ENCODE measurements at regions not wholly inside any gene's neighbourhood (a gene's known extent, or its start where the extent isn't known, plus 50 kb on each side); places are given as distances from the start of the nearest gene placed in this dataset.

DNA sequence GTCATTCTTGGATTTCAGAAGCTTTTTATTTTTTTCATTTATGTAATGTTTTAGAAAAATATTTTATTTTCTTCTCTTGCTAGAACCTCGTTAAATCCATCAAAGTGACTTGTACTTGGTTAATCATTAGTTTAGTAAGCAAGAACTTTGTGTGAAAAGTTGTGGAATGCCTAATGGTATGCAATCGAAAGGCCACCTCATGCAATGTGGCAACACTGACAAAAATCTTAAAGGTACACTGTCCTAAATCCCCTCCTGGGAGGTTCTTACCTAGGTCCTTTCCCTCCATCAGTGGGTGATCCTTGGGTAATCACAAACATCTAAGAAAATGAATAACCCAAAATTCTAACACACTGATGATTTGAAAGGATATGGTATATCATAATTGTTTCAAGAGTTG lies 304.2 kb downstream of the DNAH5 start:
- no peak overlapping the region for H3K27ac ChIP-seq (replicated peaks)
- intact Hi-C loops (cut with micrococcal nuclease): no loop called here
- no peaks in the 10 kb centered on the region for H3K4me1 ChIP-seq
- H3K9me3 ChIP-seq (replicated peaks): peaks cover 3% of the 10 kb centered on the region
- H3K27me3 ChIP-seq (ENCODE audit: low read depth): no peaks in the 10 kb centered on the region
- TF ChIP-seq, protein P1, sequence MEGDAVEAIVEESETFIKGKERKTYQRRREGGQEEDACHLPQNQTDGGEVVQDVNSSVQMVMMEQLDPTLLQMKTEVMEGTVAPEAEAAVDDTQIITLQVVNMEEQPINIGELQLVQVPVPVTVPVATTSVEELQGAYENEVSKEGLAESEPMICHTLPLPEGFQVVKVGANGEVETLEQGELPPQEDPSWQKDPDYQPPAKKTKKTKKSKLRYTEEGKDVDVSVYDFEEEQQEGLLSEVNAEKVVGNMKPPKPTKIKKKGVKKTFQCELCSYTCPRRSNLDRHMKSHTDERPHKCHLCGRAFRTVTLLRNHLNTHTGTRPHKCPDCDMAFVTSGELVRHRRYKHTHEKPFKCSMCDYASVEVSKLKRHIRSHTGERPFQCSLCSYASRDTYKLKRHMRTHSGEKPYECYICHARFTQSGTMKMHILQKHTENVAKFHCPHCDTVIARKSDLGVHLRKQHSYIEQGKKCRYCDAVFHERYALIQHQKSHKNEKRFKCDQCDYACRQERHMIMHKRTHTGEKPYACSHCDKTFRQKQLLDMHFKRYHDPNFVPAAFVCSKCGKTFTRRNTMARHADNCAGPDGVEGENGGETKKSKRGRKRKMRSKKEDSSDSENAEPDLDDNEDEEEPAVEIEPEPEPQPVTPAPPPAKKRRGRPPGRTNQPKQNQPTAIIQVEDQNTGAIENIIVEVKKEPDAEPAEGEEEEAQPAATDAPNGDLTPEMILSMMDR (IDR thresholded peaks at IDR 0.05; ENCODE audit: borderline replicate concordance): no peak
- H3K4me3 ChIP-seq: no peak overlapping the region
- no peak for DNase-seq
- H3K36me3 ChIP-seq: no peaks in the 10 kb centered on the region

DNA sequence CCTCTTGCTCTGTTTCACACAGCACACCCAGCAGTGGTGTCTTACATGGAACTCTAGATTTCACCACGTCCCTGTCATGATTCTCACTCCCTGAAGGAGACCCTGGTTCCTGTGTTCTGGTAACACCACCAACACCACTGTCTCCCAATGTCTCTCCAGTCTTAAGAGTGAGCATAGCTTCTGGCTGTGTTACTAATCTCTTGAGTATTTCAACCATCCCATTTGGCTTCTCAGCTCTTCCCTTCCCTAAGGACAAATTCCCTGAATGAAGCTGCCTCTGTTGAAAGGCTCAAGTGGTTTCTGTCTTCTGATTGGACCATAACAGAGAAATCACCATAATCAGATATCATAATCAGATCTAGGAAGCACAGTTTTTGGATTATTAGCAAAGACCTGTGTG lies 311.8 kb downstream of the DNAH5 start:
- Histone ChIP-seq H3K27ac (replicated peaks) (no peak overlapping the region), H3K36me3 (no peaks in the 10 kb centered on the region), H3K27me3 (ENCODE audit: low read depth) (no peaks in the 10 kb centered on the region), H3K4me3 (no peak overlapping the region), H3K9me3 (replicated peaks) (peaks cover 11% of the 10 kb centered on the region), H3K4me1 (no peaks in the 10 kb centered on the region)
- no peak for DNase-seq
- intact Hi-C loops (cut with micrococcal nuclease): no loop called here
- TF ChIP-seq, protein P1 (IDR thresholded peaks at IDR 0.05; ENCODE audit: borderline replicate concordance): no peak

DNA sequence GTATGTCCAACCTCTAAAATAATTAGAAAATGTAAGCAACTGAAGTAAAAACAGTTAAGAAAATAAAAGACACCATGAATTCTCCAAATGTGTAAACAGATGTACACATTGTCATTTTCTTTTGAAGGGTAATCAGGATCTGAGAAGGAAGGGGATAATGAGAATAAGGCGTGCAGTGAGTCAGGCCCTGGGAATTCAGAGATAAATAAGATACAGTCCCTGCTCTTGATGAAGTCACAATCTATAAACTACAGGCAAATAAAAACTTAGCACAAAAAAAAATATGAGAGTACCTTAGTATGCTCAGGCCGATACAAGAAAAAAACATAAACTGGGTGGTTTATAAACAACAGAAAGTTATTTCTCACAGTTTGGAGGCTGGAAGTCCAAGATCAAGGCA lies 315.3 kb downstream of the DNAH5 start:
- Histone ChIP-seq H3K9me3 (replicated peaks) (peaks cover 11% of the 10 kb centered on the region), H3K27me3 (ENCODE audit: low read depth) (no peaks in the 10 kb centered on the region), H3K36me3 (no peaks in the 10 kb centered on the region), H3K27ac (replicated peaks) (no peak overlapping the region), H3K4me1 (no peaks in the 10 kb centered on the region), H3K4me3 (no peak overlapping the region)
- no peak for DNase-seq
- TF ChIP-seq, protein P1 (IDR thresholded peaks at IDR 0.05; ENCODE audit: borderline replicate concordance): no peak
- intact Hi-C loops (cut with micrococcal nuclease): no loop called here

DNA sequence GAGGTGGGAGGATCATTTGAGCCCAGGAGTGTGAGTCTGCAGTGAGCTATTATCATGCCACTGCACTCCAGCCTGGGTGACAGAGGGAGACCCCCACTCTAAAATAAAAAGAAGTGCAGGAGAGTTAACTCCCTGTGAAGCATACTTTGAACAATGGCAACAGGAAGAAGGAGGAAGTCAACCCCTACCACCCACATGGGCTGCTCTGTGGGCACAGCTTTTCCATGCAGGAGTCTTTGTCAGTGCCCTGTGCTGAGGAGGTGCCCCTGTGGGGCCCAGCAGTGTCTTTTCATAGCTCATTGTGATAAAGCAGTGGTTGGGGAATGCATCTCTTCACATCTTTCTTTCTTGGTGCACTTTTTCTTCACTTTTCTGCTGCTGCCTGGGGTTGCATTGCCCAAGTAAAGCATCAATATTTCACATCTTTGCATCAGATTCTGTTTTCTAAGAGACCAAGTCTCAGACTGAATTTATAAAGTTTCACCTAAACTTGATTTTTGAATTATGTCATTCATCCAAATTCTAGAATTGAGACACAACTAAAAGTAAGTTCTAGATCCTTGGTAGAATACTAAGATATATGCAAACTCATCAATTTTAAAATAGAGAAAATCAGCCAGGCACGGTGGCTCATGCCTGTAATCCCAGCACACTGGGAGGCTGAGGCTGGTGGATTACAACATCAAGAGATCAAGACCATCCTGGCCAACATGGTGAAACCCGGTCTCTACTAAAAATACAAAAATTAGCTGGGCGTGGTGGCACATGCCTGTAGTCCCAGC lies 316.6 kb downstream of the DNAH5 start:
- H3K4me3 ChIP-seq: no peak overlapping the region
- H3K4me1 ChIP-seq: no peaks in the 10 kb centered on the region
- H3K27ac ChIP-seq (replicated peaks): no peak overlapping the region
- H3K9me3 ChIP-seq (replicated peaks): peaks cover 11% of the 10 kb centered on the region
- TF ChIP-seq, protein P1 (IDR thresholded peaks at IDR 0.05; ENCODE audit: borderline replicate concordance): no peak
- H3K27me3 ChIP-seq (ENCODE audit: low read depth): no peaks in the 10 kb centered on the region
- intact Hi-C loops (cut with micrococcal nuclease): no loop called here
- H3K36me3 ChIP-seq: no peaks in the 10 kb centered on the region
- DNase-seq: no peak

DNA sequence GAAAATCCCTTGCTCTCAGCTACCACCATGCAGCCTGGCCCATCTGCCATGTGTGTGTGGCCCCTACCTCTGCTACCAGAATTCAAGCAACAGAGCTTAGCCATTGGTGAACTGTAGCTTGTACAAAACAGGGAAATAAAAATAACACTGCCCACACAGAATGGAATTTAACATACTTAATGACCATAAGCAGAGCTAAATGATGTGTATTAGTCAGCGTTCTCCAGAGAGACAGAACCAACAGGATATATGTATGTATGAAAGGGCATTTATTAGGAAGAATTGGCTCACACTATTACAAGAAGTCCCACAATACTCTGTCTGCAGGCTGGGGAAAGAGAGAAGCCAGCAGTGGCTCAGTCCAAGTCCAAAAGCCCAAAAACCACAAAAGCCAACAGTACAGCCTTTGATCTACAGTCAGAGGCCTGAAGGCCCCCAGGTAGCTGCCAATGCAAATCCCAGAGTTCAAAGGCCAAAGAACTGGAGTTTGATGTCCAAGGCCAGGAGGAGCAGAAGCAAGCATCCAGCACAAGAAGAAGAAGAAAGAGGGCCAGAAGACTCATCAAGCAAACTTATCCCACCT lies 318.8 kb downstream of the DNAH5 start:
- H3K36me3 ChIP-seq: no peaks in the 10 kb centered on the region
- H3K27me3 ChIP-seq (ENCODE audit: low read depth): no peaks in the 10 kb centered on the region
- intact Hi-C loops (cut with micrococcal nuclease): no loop called here
- TF ChIP-seq, protein P1 (IDR thresholded peaks at IDR 0.05; ENCODE audit: borderline replicate concordance): no peak
- H3K4me1 ChIP-seq: no peaks in the 10 kb centered on the region
- no peak overlapping the region for H3K4me3 ChIP-seq
- H3K9me3 ChIP-seq (replicated peaks): peaks cover 8% of the 10 kb centered on the region
- no peak for DNase-seq
- no peak overlapping the region for H3K27ac ChIP-seq (replicated peaks)

Data from left ventricle myocardium inferior (tissue), 1 donor.